IPS-18c (cell line): ENCODE measurements at regions not wholly inside any gene's neighbourhood (a gene's known extent, or its start where the extent isn't known, plus 50 kb on each side); places are given as distances from the start of the nearest gene placed in this dataset.

Experiments
- H3K4me3 ChIP-seq: 2 replicates; pipeline ENCODE4 v1.7.0; 2013; ENCODE audit warnings: low read depth, mild to moderate bottlenecking, low read length, moderate library complexity; ENCODE audit not compliant: insufficient read depth
- H3K9me3 ChIP-seq: one replicate; pipeline ENCODE4 v1.6.1; 2013; ENCODE audit warnings: mild to moderate bottlenecking, low read length, moderate library complexity; ENCODE audit not compliant: control insufficient read depth, insufficient read depth

DNA sequence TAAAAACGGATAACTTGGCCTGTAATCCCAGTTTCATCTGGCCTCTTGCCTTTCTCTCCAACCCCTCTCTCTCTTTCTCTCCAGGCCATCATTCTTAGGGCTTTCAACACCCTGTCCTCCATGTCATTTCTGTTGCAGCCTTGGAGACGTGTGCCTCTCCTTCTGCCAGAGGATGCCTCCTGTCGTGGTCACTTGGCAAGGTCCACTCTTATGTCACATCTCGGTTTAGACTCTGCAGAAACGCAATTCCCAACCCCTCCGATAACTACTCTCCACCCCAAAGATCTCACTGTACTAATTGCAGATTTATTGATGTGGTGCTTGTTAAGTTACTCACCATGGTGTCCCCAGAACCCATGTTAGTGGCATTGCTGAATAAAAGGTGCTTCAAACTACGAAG lies 787.3 kb upstream of the RBFOX1 start:
- no peak overlapping the region for H3K4me3 ChIP-seq
- H3K9me3 ChIP-seq, result no peaks in the 10 kb centered on the region

DNA sequence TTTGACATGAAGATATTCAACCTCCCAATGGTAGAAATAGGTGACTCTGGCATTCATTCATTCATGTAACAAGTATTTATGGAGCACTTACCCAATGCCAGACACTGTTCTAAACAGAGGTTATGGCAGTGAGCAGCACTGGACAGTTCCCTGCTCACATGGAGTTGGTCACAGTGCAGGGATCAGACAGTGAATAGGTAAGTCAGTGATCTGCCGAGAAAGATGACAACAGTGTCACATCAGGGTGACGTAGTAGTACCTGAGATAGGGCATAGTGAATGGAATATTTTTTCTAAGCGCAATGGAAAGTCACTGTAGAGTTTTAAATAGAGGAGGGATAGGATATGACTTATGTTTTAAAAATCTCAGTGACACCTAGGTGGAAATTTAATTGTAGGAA lies 791.4 kb upstream of the RBFOX1 start:
- H3K9me3 ChIP-seq, result no peaks in the 10 kb centered on the region
- no peak overlapping the region for H3K4me3 ChIP-seq

- Histone ChIP-seq H3K4me3 (no peak overlapping the region), H3K9me3 (no peaks in the 10 kb centered on the region)
Measured at GRCh38 chr16:6536411-6536810, 796.2 kb upstream of the RBFOX1 start.

- H3K9me3 ChIP-seq, result no peaks in the 10 kb centered on the region
- no peak overlapping the region for H3K4me3 ChIP-seq
Measured at GRCh38 chr16:6531067-6531466, 801.6 kb upstream of the RBFOX1 start.

DNA sequence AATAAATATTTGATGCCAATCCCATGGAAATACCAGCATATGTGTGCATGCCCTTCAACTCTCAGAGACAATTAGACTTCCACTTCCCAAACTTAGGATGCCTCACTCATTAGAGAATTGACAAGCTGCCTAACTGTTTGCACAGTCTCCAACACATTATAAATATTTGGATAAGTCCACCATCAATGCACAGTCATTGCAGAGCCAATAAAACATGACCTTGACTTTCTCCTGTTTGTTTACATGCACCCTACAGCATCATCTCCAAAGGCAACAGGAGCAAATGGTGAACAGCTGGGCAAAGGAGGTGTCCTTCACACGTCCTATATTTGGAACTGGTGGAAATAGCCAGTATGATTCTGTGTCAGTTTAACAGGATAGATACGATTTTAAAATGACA lies 804.4 kb upstream of the RBFOX1 start:
- no peaks in the 10 kb centered on the region for H3K9me3 ChIP-seq
- no peak overlapping the region for H3K4me3 ChIP-seq

DNA sequence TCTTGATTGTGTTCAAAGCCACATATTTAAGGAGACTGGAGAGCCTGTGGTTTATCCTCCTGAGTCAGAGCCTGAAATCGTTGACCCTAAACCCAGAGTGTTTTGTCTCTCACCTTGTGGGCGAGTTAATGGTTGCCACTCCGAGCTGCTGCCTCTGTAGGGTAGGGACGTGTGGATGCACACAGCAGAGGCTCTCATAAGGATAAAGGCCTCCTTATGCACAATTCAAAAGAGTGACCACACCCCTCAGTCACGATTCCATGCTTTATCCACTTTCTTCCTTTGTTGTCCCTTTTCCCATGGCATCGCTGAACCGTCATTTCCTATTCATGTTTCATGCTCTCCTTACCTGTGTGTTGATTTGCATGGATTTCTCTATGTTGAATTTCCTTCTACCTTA lies 805.0 kb upstream of the RBFOX1 start:
- no peaks in the 10 kb centered on the region for H3K9me3 ChIP-seq
- H3K4me3 ChIP-seq, result no peak overlapping the region

DNA sequence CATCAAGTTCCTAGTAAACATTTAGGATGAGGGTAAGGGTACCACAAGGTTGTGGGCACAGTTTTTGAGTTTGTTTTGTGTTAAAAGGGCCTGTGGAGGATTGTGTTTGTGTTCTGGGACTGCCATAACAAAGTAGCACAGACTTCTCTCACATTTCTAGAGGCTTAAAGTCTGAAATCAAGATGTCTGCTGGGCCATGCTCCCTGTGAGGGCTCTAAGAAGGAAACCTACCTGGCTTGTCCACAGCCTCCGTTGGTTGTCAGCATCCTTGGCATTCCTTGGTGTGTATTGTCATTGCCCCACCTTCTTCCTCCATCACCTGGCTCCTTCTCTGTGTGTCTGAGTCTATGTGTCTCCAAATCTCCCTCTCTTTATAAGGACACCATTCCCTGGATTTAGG lies 808.1 kb upstream of the RBFOX1 start:
- H3K4me3 ChIP-seq, result no peak overlapping the region
- H3K9me3 ChIP-seq, result no peaks in the 10 kb centered on the region

DNA sequence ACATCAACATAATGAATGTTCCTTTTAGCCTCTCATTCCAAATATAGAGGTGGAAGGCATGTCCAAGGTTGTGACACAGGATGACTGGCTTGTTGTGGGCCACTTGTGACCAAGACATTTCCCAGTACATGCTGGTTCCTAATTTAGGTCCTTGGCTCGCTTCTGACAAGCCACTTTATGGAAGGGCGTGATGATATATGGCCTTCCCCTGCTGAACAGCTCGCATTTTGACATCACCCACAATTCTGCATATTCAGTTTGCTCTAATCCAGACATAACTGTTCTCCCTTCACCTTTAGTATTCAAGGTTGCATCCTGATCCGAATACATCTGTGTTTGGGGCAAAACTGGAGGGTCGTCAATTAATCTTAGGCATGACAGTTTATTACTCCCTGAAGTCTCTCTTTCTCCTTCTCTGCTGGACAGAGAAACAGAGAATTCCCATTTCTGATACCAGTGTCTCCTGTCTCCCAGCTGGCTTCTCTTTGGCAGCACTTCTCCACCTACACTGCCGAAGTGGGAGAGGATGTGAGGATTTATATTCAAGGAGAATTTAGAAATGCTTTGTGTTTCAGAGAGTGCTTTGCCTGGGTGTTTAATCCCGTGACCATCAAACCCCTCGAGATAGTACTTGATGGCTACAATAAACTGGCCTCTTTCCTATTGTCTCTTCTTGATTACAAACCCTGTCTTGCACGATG lies 815.5 kb upstream of the RBFOX1 start:
- H3K4me3 ChIP-seq, result no peak overlapping the region
- no peaks in the 10 kb centered on the region for H3K9me3 ChIP-seq

DNA sequence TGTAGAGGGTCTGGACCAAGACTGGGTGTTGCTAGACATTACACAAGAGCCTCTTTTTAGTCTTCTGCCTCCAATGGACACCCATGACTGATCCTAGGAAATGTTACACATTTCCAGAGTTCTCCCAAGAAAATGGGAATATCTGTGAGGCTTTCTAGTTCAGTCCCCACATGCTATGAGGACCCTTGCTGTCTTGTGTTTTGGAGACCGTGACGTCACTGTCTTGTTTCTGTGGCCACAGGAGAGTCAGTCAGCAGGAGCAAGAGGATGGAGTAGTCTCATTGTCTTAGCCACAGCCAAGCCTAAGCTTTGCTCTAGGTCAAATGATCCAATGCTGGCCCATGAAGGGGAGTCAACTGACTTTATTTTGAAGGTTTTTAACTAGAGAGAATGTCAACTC lies 820.1 kb upstream of the RBFOX1 start:
- H3K4me3 ChIP-seq, result no peak overlapping the region
- no peaks in the 10 kb centered on the region for H3K9me3 ChIP-seq

DNA sequence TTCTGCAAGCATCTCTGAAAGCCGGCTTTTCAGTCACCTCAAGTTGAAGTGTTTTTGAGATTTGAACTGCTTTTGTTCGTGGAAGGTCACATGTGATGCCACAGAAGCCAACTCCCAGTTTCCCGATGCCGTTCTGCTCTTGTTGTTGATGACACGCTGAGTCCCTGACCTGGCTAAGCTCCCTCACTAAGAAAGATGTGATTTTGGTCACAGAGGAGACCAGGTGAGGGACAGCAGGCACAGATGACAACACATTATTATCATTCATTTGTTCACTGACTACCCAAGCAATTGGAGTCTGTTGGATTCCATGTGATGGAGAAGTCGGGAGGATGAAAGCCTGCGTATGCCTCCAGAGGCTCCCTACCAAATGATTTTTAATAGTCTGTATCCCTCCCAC lies 822.4 kb upstream of the RBFOX1 start:
- Histone ChIP-seq H3K9me3 (no peaks in the 10 kb centered on the region), H3K4me3 (no peak overlapping the region)

DNA sequence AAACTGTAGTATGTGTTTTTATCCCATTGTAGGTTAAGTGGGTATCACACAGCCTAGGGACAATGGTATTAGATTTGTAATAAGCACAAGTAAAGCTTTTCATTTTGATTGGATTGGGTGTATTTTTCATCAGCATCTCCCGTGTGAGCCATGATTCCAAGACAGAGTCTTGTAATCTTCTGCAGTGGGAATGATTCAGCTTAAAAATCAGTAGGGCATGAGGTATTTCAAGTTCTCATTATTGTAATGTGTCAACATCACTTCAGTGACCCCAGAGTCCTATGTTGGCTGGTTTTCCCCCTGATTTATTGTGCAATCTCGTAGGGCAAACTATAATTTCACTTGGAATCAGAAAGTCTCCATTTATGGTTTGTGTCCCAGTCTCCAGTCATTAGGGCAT lies 833.2 kb upstream of the RBFOX1 start:
- no peaks in the 10 kb centered on the region for H3K9me3 ChIP-seq
- H3K4me3 ChIP-seq, result no peak overlapping the region

- H3K4me3 ChIP-seq, result no peak overlapping the region
- no peaks in the 10 kb centered on the region for H3K9me3 ChIP-seq
Measured at GRCh38 chr16:6498858-6499257, 833.8 kb upstream of the RBFOX1 start.

GRCh38 chr16:6496996-6497395 lies 835.6 kb upstream of the RBFOX1 start:
- H3K9me3 ChIP-seq, result no peaks in the 10 kb centered on the region

GRCh38 chr16:6495486-6496210 lies 837.0 kb upstream of the RBFOX1 start:
- Histone ChIP-seq H3K4me3 (no peak overlapping the region), H3K9me3 (no peaks in the 10 kb centered on the region)

More at GRCh38 chr16:6496996-6497395, 835.6 kb upstream of the RBFOX1 start:
- no peak overlapping the region; the same call in 1 of the 2 replicates for H3K4me3 ChIP-seq

- no peak overlapping the region for H3K4me3 ChIP-seq
Measured at GRCh38 chr16:6494716-6495115, 837.9 kb upstream of the RBFOX1 start.

GRCh38 chr16:6493555-6493954 lies 839.1 kb upstream of the RBFOX1 start:
- Histone ChIP-seq H3K4me3 (no peak overlapping the region), H3K9me3 (no peaks in the 10 kb centered on the region)

More at GRCh38 chr16:6494716-6495115, 837.9 kb upstream of the RBFOX1 start:
- no peaks in the 10 kb centered on the region for H3K9me3 ChIP-seq

- Histone ChIP-seq H3K4me3 (no peak overlapping the region), H3K9me3 (no peaks in the 10 kb centered on the region)
Measured at GRCh38 chr16:6492742-6493141, 839.9 kb upstream of the RBFOX1 start.

- H3K4me3 ChIP-seq, result no peak overlapping the region
- H3K9me3 ChIP-seq, result no peaks in the 10 kb centered on the region
Measured at GRCh38 chr16:6484935-6485334, 847.7 kb upstream of the RBFOX1 start.
